ENCODE measurements at regions not wholly inside any gene's neighbourhood (a gene's known extent, or its start where the extent isn't known, plus 50 kb on each side); places are given as distances from the start of the nearest gene placed in this dataset.

DNA sequence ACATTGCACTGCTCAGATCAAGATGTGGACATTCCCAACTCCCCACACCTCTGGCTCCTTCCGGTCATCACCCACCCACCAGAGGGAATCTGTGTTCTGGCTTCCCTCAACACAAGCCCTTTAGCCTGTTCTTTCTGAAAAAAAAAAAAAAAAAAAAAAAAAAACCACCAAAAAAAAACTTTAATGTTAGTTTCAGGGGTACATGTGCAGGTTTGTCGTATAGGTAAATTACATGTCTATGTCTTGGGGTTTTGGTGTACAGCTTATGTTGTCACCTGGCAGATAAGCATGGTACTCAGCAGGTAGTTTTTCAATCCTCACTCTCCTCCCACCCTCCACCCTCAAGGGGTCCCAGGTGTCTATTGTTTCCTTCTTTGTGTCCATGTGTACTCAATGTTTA, 135.8 kb upstream of the FOXA2 start:
- POLR2A ChIA-PET: no interaction called here
- Histone ChIP-seq H3K27me3 (ENCODE audit: control insufficient read depth in 2 of 2, insufficient read depth in 2 of 2, low read length in 2 of 2) (no peaks in the 10 kb centered on the region), H3K9me3 (replicated peaks; ENCODE audit: control insufficient read depth, insufficient read depth, low read length) (no peaks in the 10 kb centered on the region), H2AFZ (ENCODE audit: low read depth, low read length) (no peak overlapping the region), H3K27ac (ENCODE audit: insufficient read depth, low read depth, low read length) (no peak overlapping the region), H3K4me1 (ENCODE audit: control insufficient read depth, extremely low read depth, insufficient read depth, low read length) (peaks cover 39% of the 10 kb centered on the region), H3K36me3 (ENCODE audit: control insufficient read depth in 2 of 2, extremely low read depth in 1 of 2, insufficient read depth in 2 of 2, low read length in 2 of 2) (no peaks in the 10 kb centered on the region), H4K20me1 (replicated peaks; ENCODE audit: control insufficient read depth, extremely low read depth, insufficient read depth, low read length) (no peaks in the 10 kb centered on the region), H3K4me3 (replicated peaks in 1 of 3; ENCODE audit: insufficient read depth in 1 of 3, low read depth in 1 of 3, low read length in 3 of 3) (no peak overlapping the region), H3K79me2 (ENCODE audit: control insufficient read depth, insufficient read depth, low read length) (no peaks in the 10 kb centered on the region), H3K9ac (replicated peaks; ENCODE audit: extremely low read depth, insufficient read depth, low read length) (no peak overlapping the region), H3K9me1 (replicated peaks; ENCODE audit: control insufficient read depth, extremely low read depth, insufficient read depth, low read length) (no peaks in the 10 kb centered on the region), H3K4me2 (ENCODE audit: insufficient read depth, low read length) (no peak overlapping the region)
- no peak for DNase-seq (ENCODE audit: low read depth, low spot score)
- intact Hi-C loops (cut with micrococcal nuclease): no loop called here
- FAIRE-seq: no peak
- TF ChIP-seq, protein P1, sequence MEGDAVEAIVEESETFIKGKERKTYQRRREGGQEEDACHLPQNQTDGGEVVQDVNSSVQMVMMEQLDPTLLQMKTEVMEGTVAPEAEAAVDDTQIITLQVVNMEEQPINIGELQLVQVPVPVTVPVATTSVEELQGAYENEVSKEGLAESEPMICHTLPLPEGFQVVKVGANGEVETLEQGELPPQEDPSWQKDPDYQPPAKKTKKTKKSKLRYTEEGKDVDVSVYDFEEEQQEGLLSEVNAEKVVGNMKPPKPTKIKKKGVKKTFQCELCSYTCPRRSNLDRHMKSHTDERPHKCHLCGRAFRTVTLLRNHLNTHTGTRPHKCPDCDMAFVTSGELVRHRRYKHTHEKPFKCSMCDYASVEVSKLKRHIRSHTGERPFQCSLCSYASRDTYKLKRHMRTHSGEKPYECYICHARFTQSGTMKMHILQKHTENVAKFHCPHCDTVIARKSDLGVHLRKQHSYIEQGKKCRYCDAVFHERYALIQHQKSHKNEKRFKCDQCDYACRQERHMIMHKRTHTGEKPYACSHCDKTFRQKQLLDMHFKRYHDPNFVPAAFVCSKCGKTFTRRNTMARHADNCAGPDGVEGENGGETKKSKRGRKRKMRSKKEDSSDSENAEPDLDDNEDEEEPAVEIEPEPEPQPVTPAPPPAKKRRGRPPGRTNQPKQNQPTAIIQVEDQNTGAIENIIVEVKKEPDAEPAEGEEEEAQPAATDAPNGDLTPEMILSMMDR (IDR thresholded peaks at IDR 0.05; ENCODE audit: extremely low read depth in 1 of 2, insufficient read depth in 1 of 2, low read depth in 1 of 2, low read length in 2 of 2): no peak
- TF ChIP-seq FOS (IDR thresholded peaks at IDR 0.05; ENCODE audit: borderline replicate concordance, insufficient read depth, low read length) (no peak), MYC (IDR thresholded peaks at IDR 0.05; ENCODE audit: low read depth, low read length) (no peak), EZH2 (IDR thresholded peaks at IDR 0.05; ENCODE audit: borderline replicate concordance, low read depth, low read length, severe bottlenecking) (no peak), POLR2AphosphoS5 (IDR thresholded peaks at IDR 0.05; ENCODE audit: insufficient read depth, low read depth, low read length) (no peak), GATA2 (IDR thresholded peaks at IDR 0.05; ENCODE audit: insufficient read depth, insufficient read length, low read depth, low read length) (no peak), POLR2A (IDR thresholded peaks at IDR 0.05; ENCODE audit: low read depth, low read length) (no peak), JUN (IDR thresholded peaks at IDR 0.05; ENCODE audit: borderline replicate concordance, insufficient read depth, insufficient read length, low read depth) (no peak)
- TF ChIP-seq, protein P2, sequence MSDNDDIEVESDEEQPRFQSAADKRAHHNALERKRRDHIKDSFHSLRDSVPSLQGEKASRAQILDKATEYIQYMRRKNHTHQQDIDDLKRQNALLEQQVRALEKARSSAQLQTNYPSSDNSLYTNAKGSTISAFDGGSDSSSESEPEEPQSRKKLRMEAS (IDR thresholded peaks at IDR 0.05; ENCODE audit: insufficient read depth, insufficient read length): no peak
- BruUV-seq (replicated peaks): no TSS peak
- dilution Hi-C loops (cut with MboI; ENCODE audit: extremely low pct_ligation_motif_present, low sequenced_read_pairs): no loop called here
- CTCF ChIA-PET: no interaction called here

Data from endothelial cell of umbilical vein (primary cell).